ENCODE measurements at regions not wholly inside any gene's neighbourhood (a gene's known extent, or its start where the extent isn't known, plus 50 kb on each side); places are given as distances from the start of the nearest gene placed in this dataset.

DNA sequence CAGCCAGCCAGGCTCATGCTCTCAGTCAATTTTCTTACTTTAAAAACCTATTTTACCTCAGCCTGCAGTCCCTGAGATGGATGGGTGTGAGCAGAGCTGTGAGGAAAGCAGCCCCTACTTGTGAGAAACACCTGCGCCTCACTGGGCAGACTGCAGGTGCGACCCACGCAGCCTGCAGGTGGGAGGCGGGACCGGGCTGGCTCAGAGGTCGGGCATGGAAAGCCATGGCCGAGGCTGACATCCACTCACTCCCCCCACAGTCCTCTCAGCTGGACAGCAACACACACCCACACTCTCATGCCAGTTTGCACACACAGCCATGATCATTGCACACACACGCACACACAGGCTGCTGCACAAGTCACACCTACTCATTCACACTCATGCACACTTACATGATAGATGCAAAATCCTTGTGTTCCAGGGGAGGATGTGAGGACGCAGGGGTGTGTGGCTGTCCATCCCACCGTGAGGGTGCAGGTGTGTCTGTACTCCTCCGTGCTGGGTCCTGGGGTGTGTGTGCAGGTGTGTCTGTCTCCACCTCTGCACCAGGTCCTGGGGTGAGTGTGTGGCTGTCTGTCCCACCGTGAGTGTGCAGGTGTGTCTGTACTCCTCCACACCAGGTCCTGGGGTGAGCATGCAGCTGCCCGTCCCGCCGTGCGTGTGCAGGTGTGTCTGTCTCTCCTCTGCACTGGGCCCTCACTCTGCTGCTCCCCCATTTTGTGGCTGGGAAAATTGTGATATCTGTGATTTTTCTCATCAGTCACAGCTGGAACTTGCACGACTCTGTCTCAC lies 166.5 kb downstream of the RTP5 start:
- Histone ChIP-seq H3K27ac (no peak overlapping the region), H3F3A (ENCODE audit: insufficient read depth) (peaks cover 4% of the 10 kb centered on the region; the same call in 1 of the 2 replicates), H3K79me2 (ENCODE audit: insufficient read depth) (no peaks in the 10 kb centered on the region), H2AFZ (no peak overlapping the region), H3K36me3 (ENCODE audit: low read depth) (no peaks in the 10 kb centered on the region), H3K27me3 (replicated peaks; ENCODE audit: insufficient read depth) (peaks cover 55% of the 10 kb centered on the region), H3K9me2 (ENCODE audit: insufficient read depth) (no peaks in the 10 kb centered on the region), H3K4me2 (ENCODE audit: unreplicated experiment) (no peak overlapping the region), H3K4me3 (no peak overlapping the region), H4K20me1 (ENCODE audit: insufficient read depth) (no peaks in the 10 kb centered on the region), H3K9me3 (ENCODE audit: low read depth) (no peaks in the 10 kb centered on the region), H3K9ac (no peak overlapping the region), H3K4me1 (ENCODE audit: insufficient read depth) (peaks cover 10% of the 10 kb centered on the region)
- TF ChIP-seq EZH2 (IDR thresholded peaks at IDR 0.05; ENCODE audit: insufficient read depth, poor library complexity, severe bottlenecking), result no peak
- TF ChIP-seq EZH2phosphoT487 (IDR thresholded peaks at IDR 0.05; ENCODE audit: insufficient read depth, low read depth), result no peak
- in situ Hi-C loops (cut with MboI), result no loop called here
- DNase-seq, result no peak
- 75 to 76% methylated on average over 17 of the region's 17 CpGs for WGBS, 2 experiments (ENCODE audit: low coverage in 1 of 2, low lambda C conversion rate in 2 of 2, missing lambda C conversion rate in 2 of 2)

DNA sequence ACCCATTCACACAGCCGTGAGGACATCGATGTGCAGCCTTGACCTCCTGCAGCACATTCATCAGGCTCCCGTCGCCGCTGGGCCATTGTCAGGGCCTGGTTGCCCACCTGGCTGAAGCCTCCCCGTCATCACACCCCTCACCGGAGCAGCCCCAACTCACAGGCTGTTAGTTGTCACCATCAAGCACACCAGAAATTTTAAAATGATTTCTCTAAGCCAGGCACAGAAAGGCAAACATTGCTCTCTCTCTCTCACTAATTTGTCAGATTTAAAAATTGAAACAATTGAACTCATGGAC lies 167.1 kb downstream of the RTP5 start:
- no peak overlapping the region for H3K4me2 ChIP-seq (ENCODE audit: unreplicated experiment)
- TF ChIP-seq EZH2phosphoT487 (IDR thresholded peaks at IDR 0.05; ENCODE audit: insufficient read depth, low read depth), result no peak
- no peak for TF ChIP-seq EZH2 (IDR thresholded peaks at IDR 0.05; ENCODE audit: insufficient read depth, poor library complexity, severe bottlenecking)
- in situ Hi-C loops (cut with MboI), result no loop called here
- H3K79me2 ChIP-seq (ENCODE audit: insufficient read depth), result no peaks in the 10 kb centered on the region
- no peaks in the 10 kb centered on the region for H3K9me3 ChIP-seq (ENCODE audit: low read depth)
- no peaks in the 10 kb centered on the region for H4K20me1 ChIP-seq (ENCODE audit: insufficient read depth)
- peaks cover 5% of the 10 kb centered on the region; the same call in 1 of the 2 replicates for H3K4me1 ChIP-seq (ENCODE audit: insufficient read depth)
- H3K36me3 ChIP-seq (ENCODE audit: low read depth), result no peaks in the 10 kb centered on the region
- peaks cover 55% of the 10 kb centered on the region for H3K27me3 ChIP-seq (replicated peaks; ENCODE audit: insufficient read depth)
- H2AFZ ChIP-seq, result no peak overlapping the region
- no peaks in the 10 kb centered on the region for H3K9me2 ChIP-seq (ENCODE audit: insufficient read depth)
- DNase-seq, result no peak
- no peak overlapping the region for H3K27ac ChIP-seq
- no peak overlapping the region for H3K9ac ChIP-seq
- no peaks in the 10 kb centered on the region for H3F3A ChIP-seq (ENCODE audit: insufficient read depth)
- H3K4me3 ChIP-seq, result no peak overlapping the region
- 49 to 52% methylated on average over 7 of the region's 7 CpGs for WGBS, 2 experiments (ENCODE audit: low coverage in 1 of 2, low lambda C conversion rate in 2 of 2, missing lambda C conversion rate in 2 of 2)

DNA sequence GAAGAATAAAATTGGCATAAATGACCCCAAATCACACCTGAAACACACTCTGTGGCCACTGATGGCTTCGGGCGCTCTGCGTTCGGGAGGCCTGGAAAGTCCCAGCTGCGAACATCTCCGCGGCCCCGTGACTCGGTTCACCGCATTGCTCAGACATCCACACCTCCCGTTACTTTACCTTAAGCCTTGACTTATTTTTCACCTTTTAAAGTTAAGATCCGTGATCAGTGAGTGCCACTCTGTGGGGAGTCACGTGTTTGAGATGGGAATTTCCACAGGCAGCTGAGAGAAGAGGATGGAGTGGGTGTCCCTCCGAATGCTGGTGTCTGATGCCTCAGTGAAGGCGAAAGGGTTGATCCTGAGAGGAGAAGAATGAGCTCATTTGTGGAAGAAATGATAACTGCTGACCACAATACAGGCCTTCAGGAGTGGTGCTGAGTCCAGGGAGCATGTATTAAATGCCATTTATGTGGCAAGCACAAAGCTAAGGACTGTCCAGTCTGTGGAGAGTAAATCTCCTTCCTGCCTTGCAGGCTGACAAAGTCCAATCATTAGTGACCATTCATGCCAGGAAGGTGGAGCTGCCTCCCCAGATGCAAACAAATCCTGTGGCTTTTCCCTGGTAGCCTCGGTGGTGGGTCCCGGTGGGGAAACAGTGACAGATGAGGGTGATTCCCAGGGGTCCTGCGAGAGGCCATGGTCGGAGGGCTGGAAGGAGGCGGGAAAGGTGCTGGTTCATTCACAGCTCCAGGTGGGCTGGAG lies 168.8 kb downstream of the RTP5 start:
- Histone ChIP-seq H3K4me2 (ENCODE audit: unreplicated experiment) (no peak overlapping the region), H3K9ac (no peak overlapping the region), H3K36me3 (ENCODE audit: low read depth) (no peaks in the 10 kb centered on the region), H3K4me1 (ENCODE audit: insufficient read depth) (no peaks in the 10 kb centered on the region), H3K9me2 (ENCODE audit: insufficient read depth) (no peaks in the 10 kb centered on the region), H3K27ac (no peak overlapping the region), H3K9me3 (ENCODE audit: low read depth) (no peaks in the 10 kb centered on the region), H3K79me2 (ENCODE audit: insufficient read depth) (no peaks in the 10 kb centered on the region), H3K27me3 (replicated peaks; ENCODE audit: insufficient read depth) (peaks cover 54% of the 10 kb centered on the region), H3F3A (ENCODE audit: insufficient read depth) (no peaks in the 10 kb centered on the region), H3K4me3 (no peak overlapping the region), H4K20me1 (ENCODE audit: insufficient read depth) (no peaks in the 10 kb centered on the region), H2AFZ (no peak overlapping the region)
- 80 to 81% methylated on average over 20 of the region's 20 CpGs for WGBS, 2 experiments (ENCODE audit: low coverage in 1 of 2, low lambda C conversion rate in 2 of 2, missing lambda C conversion rate in 2 of 2)
- in situ Hi-C loops (cut with MboI), result no loop called here
- DNase-seq, result no peak
- TF ChIP-seq EZH2 (IDR thresholded peaks at IDR 0.05; ENCODE audit: insufficient read depth, poor library complexity, severe bottlenecking) (no peak), EZH2phosphoT487 (IDR thresholded peaks at IDR 0.05; ENCODE audit: insufficient read depth, low read depth) (no peak)

DNA sequence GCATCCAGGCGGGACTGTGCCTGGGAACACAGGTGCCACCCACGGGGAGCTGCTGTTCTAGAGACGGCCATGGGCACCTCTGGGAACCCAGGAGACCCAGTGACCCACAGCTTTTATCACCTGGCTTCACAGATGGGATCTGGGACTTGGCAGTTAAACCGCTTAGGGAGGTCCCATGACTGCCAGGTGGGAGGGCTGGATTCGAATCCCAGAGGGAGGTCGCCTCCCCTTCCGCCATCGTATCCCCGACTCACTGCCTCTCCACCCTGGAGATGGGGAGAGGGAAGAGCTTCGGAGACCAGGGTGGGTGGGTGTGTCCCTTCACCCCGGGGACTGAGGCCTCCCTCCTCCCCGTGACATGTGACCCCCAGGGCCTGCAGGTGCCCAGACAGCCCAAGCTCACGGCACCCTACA lies 169.4 kb downstream of the RTP5 start:
- TF ChIP-seq EZH2phosphoT487 (IDR thresholded peaks at IDR 0.05; ENCODE audit: insufficient read depth, low read depth), result no peak
- no peak for TF ChIP-seq EZH2 (IDR thresholded peaks at IDR 0.05; ENCODE audit: insufficient read depth, poor library complexity, severe bottlenecking)
- H3K36me3 ChIP-seq (ENCODE audit: low read depth), result no peaks in the 10 kb centered on the region
- in situ Hi-C loops (cut with MboI), result no loop called here
- no peaks in the 10 kb centered on the region for H3K4me1 ChIP-seq (ENCODE audit: insufficient read depth)
- WGBS, 2 experiments (ENCODE audit: low coverage in 1 of 2, low lambda C conversion rate in 2 of 2, missing lambda C conversion rate in 2 of 2), result 65 to 72% methylated on average over 11 to 12 of the region's 13 CpGs
- H3K4me3 ChIP-seq, result no peak overlapping the region
- H3K27ac ChIP-seq, result no peak overlapping the region
- H3K79me2 ChIP-seq (ENCODE audit: insufficient read depth), result no peaks in the 10 kb centered on the region
- no peak for DNase-seq
- no peak overlapping the region for H3K4me2 ChIP-seq (ENCODE audit: unreplicated experiment)
- H3F3A ChIP-seq (ENCODE audit: insufficient read depth), result no peaks in the 10 kb centered on the region
- no peak overlapping the region for H3K9ac ChIP-seq
- H3K9me2 ChIP-seq (ENCODE audit: insufficient read depth), result no peaks in the 10 kb centered on the region
- peaks cover 55% of the 10 kb centered on the region for H3K27me3 ChIP-seq (replicated peaks; ENCODE audit: insufficient read depth)
- H3K9me3 ChIP-seq (ENCODE audit: low read depth), result no peaks in the 10 kb centered on the region
- H2AFZ ChIP-seq, result no peak overlapping the region
- no peaks in the 10 kb centered on the region for H4K20me1 ChIP-seq (ENCODE audit: insufficient read depth)

Data from GM23248 (cell line).